ENCODE measurements at regions not wholly inside any gene's neighbourhood (a gene's known extent, or its start where the extent isn't known, plus 50 kb on each side); places are given as distances from the start of the nearest gene placed in this dataset.

- FAIRE-seq (no peak), DNase-seq (ENCODE audit: insufficient read length, low spot score) (no peak)
- TF ChIP-seq CTCF (IDR thresholded peaks at IDR 0.05; ENCODE audit: insufficient read depth, missing control alignments), result no peak
Observed at GRCh38 chr3:150210461-150211110, 197.5 kb upstream of the TSC22D2 start.

DNA sequence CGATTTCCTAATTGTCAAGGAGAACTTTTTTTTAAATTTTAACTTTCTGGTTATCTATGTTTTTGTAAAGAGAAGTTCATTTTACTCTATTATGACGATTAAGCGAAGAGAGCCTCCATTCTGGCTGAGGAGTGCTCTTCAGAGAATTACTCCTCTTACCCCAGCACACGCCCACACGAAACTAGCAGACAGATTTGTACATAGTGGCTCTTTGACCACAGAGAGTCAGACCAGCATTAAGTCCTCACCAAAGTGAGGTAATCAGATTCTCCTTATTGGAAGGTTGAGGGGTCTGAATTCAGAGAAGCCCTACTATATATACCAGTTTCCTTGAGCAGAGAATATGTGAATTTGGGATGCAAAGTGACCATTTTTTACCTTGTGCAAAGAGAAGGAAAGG lies 204.8 kb upstream of the TSC22D2 start:
- FAIRE-seq, result no peak
- no peak for TF ChIP-seq CTCF (IDR thresholded peaks at IDR 0.05; ENCODE audit: insufficient read depth, missing control alignments)
- DNase-seq (ENCODE audit: insufficient read length, low spot score), result no peak

DNA sequence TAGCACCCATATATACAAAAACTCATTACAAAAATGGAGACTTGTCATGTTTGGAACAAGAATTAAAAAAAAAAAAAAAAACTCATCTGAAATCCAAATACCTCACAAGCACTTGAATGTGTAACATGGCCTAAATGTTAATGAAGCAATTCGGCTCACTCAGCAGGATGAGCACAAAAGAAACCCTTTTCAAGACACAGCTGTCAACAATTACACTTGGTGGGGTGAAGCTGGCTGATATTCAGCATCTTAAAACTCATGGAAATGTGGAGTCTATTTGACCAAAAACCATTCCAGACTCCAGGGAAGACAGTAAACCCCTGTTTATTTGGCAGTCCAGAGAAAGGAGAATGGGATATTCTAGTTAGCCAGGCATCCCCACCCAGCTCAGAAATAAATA lies 205.4 kb upstream of the TSC22D2 start:
- DNase-seq (ENCODE audit: insufficient read length, low spot score), result no peak
- no peak for TF ChIP-seq CTCF (IDR thresholded peaks at IDR 0.05; ENCODE audit: insufficient read depth, missing control alignments)
- FAIRE-seq, result no peak

GRCh38 chr3:150194957-150195356 lies 213.1 kb upstream of the TSC22D2 start:
- FAIRE-seq (no peak), DNase-seq (ENCODE audit: insufficient read length, low spot score) (no peak)
- no peak for TF ChIP-seq CTCF (IDR thresholded peaks at IDR 0.05; ENCODE audit: insufficient read depth, missing control alignments)

DNA sequence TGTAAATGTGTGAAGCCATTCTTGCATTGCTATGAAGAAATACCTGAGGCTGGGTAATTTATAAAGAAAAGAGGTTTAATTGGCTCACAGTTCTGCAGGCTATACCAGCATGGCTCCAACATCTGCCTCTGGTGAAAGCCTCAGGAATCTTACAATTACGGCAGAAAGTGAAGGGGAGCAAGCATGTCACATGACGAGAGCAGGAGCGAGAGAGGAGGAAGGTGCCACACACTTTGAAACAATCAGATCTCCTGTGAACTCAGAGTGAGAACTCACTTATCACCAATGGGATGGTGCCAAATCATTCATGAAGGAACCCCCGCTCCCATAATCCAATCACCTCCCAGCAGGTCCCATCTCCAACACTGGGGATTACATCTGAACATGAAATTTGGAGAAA lies 213.6 kb upstream of the TSC22D2 start:
- no peak for DNase-seq (ENCODE audit: insufficient read length, low spot score)
- no peak for TF ChIP-seq CTCF (IDR thresholded peaks at IDR 0.05; ENCODE audit: insufficient read depth, missing control alignments)
- no peak for FAIRE-seq

GRCh38 chr3:150184426-150185071 lies 213.9 kb upstream of the PFN2 start:
- no peak for FAIRE-seq
- no peak for TF ChIP-seq CTCF (IDR thresholded peaks at IDR 0.05; ENCODE audit: insufficient read depth, missing control alignments)
- DNase-seq (ENCODE audit: insufficient read length, low spot score), result no peak

All from D721Med (cell line).